IMR-90 (cell line): ENCODE measurements at regions not wholly inside any gene's neighbourhood (a gene's known extent, or its start where the extent isn't known, plus 50 kb on each side); places are given as distances from the start of the nearest gene placed in this dataset.

ENCODE experiments used
- ATAC-seq: fragments of 200-7000 bp; cut with Tn5 transposase; 2 replicates; pipeline ENCODE4 v1.9.1; 2020; ENCODE audit warnings: low read depth, mild to moderate bottlenecking, moderate library complexity
- BruUV-seq: library from RNA; stranded (reverse); fragments of 400-500 nt; replicated peaks from 2 replicates; lab custom pipeline; 2021; lab: Mats Ljungman, UMichigan
- CTCF ChIA-PET: fragments of 300-600 bp; formaldehyde crosslinking; extraction: SDS; loops from one replicate; lab custom pipeline; 2021; ENCODE audit warnings: antibody characterized with exemption; lab: Yijun Ruan, JAX
- POLR2A ChIA-PET: fragments of 300-600 bp; sonication (Branson Sonifier 250); formaldehyde crosslinking; loops from one replicate; lab custom pipeline; 2022; ENCODE audit warnings: antibody characterized with exemption; ENCODE audit not compliant: unreplicated experiment; lab: Charles Lee
- DNase-seq: peaks from one replicate; pipeline ENCODE4 v3.0.0; 2013
- H2AFZ ChIP-seq: replicated peaks from 2 replicates; pipeline ENCODE3; 2013; ENCODE audit warnings: low read length, mild to moderate bottlenecking; ENCODE audit not compliant: poor library complexity
- H2AK5ac ChIP-seq: 2 replicates; pipeline ENCODE4 v1.6.1; 2013; ENCODE audit warnings: low read depth, low read length, inconsistent platforms
- H2AK9ac ChIP-seq: replicated peaks from 2 replicates; pipeline ENCODE3; 2013; ENCODE audit warnings: mild to moderate bottlenecking, low read depth, low read length, moderate library complexity; ENCODE audit not compliant: poor library complexity
- H2BK120ac ChIP-seq: 2 replicates; pipeline ENCODE4 v1.6.1; 2013; ENCODE audit warnings: low read depth, low read length, inconsistent platforms
- H2BK15ac ChIP-seq: 3 replicates; pipeline ENCODE4 v1.6.1; 2013; ENCODE audit warnings: low read depth, low read length, inconsistent platforms
- H2BK20ac ChIP-seq: 2 replicates; pipeline ENCODE4 v1.6.1; 2013; ENCODE audit warnings: low read depth, mild to moderate bottlenecking, inconsistent platforms, low read length, moderate library complexity
- H2BK5ac ChIP-seq: 2 replicates; pipeline ENCODE4 v1.6.1; 2013; ENCODE audit warnings: mild to moderate bottlenecking, low read depth, low read length, inconsistent platforms; ENCODE audit not compliant: poor library complexity, severe bottlenecking
- H3K14ac ChIP-seq: replicated peaks from 2 replicates; pipeline ENCODE4 v1.6.1; 2013; ENCODE audit warnings: low read depth, low read length, inconsistent platforms
- H3K18ac ChIP-seq: 2 replicates; pipeline ENCODE4 v1.6.1; 2013; ENCODE audit warnings: low read depth, low read length, control low read depth
- H3K23ac ChIP-seq: 2 replicates; pipeline ENCODE4 v1.6.1; 2013; ENCODE audit warnings: low read depth, low read length, inconsistent platforms
- H3K27ac ChIP-seq: 2 replicates; pipeline ENCODE4 v1.5.1; 2013; ENCODE audit warnings: mild to moderate bottlenecking, control low read depth, low read length; ENCODE audit not compliant: insufficient read depth
- H3K27me3 ChIP-seq: 2 replicates; pipeline ENCODE4 v1.6.1; 2013; ENCODE audit warnings: low read length; ENCODE audit not compliant: control insufficient read depth, insufficient read depth
- H3K36me3 ChIP-seq: 2 replicates; pipeline ENCODE4 v1.6.1; 2013; ENCODE audit warnings: low read length, mixed read lengths; ENCODE audit not compliant: control insufficient read depth, insufficient read depth
- H3K4ac ChIP-seq: 2 replicates; pipeline ENCODE4 v1.6.1; 2013; ENCODE audit warnings: low read depth, low read length, inconsistent platforms
- H3K4me1 ChIP-seq: 2 replicates; pipeline ENCODE4 v1.6.1; 2013; ENCODE audit warnings: low read length, mixed read lengths; ENCODE audit not compliant: control insufficient read depth, insufficient read depth
- H3K4me2 ChIP-seq: 2 replicates; pipeline ENCODE4 v1.6.1; 2013; ENCODE audit warnings: low read depth, mild to moderate bottlenecking, control low read depth, low read length, moderate library complexity
- H3K4me3 ChIP-seq: 2 replicates; pipeline ENCODE4 v1.5.1; 2013; ENCODE audit warnings: low read depth, mild to moderate bottlenecking, control low read depth, low read length, moderate library complexity; ENCODE audit not compliant: insufficient read depth
- H3K56ac ChIP-seq: 2 replicates; pipeline ENCODE4 v1.6.1; 2013; ENCODE audit warnings: low read length, inconsistent platforms; ENCODE audit not compliant: insufficient read depth; ENCODE audit errors: extremely low read depth
- H3K79me1 ChIP-seq, 2 experiments: 2 replicates each; pipeline ENCODE4 v1.6.1; 2013; ENCODE audit warnings: low read length in 2 of 2, inconsistent platforms in 1 of 2, low read depth in 1 of 2
- H3K9ac ChIP-seq: 2 replicates; pipeline ENCODE4 v1.6.1; 2013; ENCODE audit warnings: low read depth, low read length, control low read depth
- H3K9me1 ChIP-seq: 2 replicates; pipeline ENCODE4 v1.6.1; 2013; ENCODE audit warnings: low read length, inconsistent platforms; ENCODE audit not compliant: insufficient read depth
- H3K9me3 ChIP-seq: 2 replicates; pipeline ENCODE4 v1.6.1; 2013; ENCODE audit warnings: low read length; ENCODE audit not compliant: control insufficient read depth, insufficient read depth
- H4K20me1 ChIP-seq: 2 replicates; pipeline ENCODE4 v1.6.1; 2013; ENCODE audit warnings: low read length, inconsistent platforms; ENCODE audit not compliant: insufficient read depth
- H4K5ac ChIP-seq: 2 replicates; pipeline ENCODE4 v1.6.1; 2013; ENCODE audit warnings: mild to moderate bottlenecking, low read depth, low read length, control low read depth
- H4K8ac ChIP-seq, 2 experiments: 2 replicates each; pipeline ENCODE4 v1.6.1; 2013; ENCODE audit warnings: low read depth in 2 of 2, low read length in 2 of 2, control low read depth in 1 of 2, inconsistent platforms in 1 of 2
- H4K91ac ChIP-seq: 2 replicates; pipeline ENCODE4 v1.6.1; 2013; ENCODE audit warnings: low read depth, low read length, inconsistent platforms; ENCODE audit not compliant: insufficient read depth
- BHLHE40 ChIP-seq: fragments of 150-350 bp; IDR thresholded peaks from 2 replicates; pipeline ENCODE4 v1.6.1; 2016; ENCODE audit warnings: mild to moderate bottlenecking, low read depth, low read length
- CEBPB ChIP-seq: IDR thresholded peaks from 2 replicates; pipeline ENCODE4 v1.6.1; 2012; ENCODE audit warnings: low read depth, low read length, improper control_type of control experiment
- CHD1 ChIP-seq: IDR thresholded peaks from 2 replicates; pipeline ENCODE4 v1.6.1; 2012; ENCODE audit warnings: low read depth, low read length, improper control_type of control experiment
- CTCF ChIP-seq: conservative IDR thresholded peaks from 2 replicates; pipeline ENCODE4 v1.5.1; 2012; ENCODE audit warnings: mild to moderate bottlenecking, low read depth, low read length, improper control_type of control experiment
- ELK1 ChIP-seq: fragments of 150-350 bp; IDR thresholded peaks from 2 replicates; pipeline ENCODE4 v1.6.1; 2016; ENCODE audit warnings: low read depth, mild to moderate bottlenecking, low read length, moderate library complexity, borderline replicate concordance
- FOS ChIP-seq: fragments of 150-350 bp; IDR thresholded peaks from 2 replicates; pipeline ENCODE4 v1.6.1; 2016; ENCODE audit warnings: low read depth, low read length
- MAFK ChIP-seq: IDR thresholded peaks from 2 replicates; pipeline ENCODE4 v1.6.1; 2012; ENCODE audit warnings: low read depth, low read length, improper control_type of control experiment
- MAZ ChIP-seq: IDR thresholded peaks from 2 replicates; pipeline ENCODE4 v1.6.1; 2012; ENCODE audit warnings: low read depth, mild to moderate bottlenecking, low read length, improper control_type of control experiment, moderate library complexity, borderline replicate concordance
- MXI1 ChIP-seq: IDR thresholded peaks from 2 replicates; pipeline ENCODE4 v1.6.1; 2012; ENCODE audit warnings: low read depth, mild to moderate bottlenecking, low read length, moderate library complexity, borderline replicate concordance
- NFE2L2 ChIP-seq: fragments of 150-350 bp; IDR thresholded peaks from 2 replicates; pipeline ENCODE4 v1.6.1; 2016; ENCODE audit warnings: low read depth, mild to moderate bottlenecking, low read length
- POLR2A ChIP-seq: IDR thresholded peaks from 2 replicates; pipeline ENCODE4 v1.6.1; 2012; ENCODE audit warnings: mild to moderate bottlenecking, low read depth, low read length
- RAD21 ChIP-seq: IDR thresholded peaks from 2 replicates; pipeline ENCODE4 v1.6.1; 2012; ENCODE audit warnings: low read length, improper control_type of control experiment
- RCOR1 ChIP-seq: IDR thresholded peaks from 2 replicates; pipeline ENCODE4 v1.6.1; 2012; ENCODE audit warnings: mild to moderate bottlenecking, low read length, improper control_type of control experiment; ENCODE audit not compliant: insufficient replicate concordance
- RFX5 ChIP-seq: IDR thresholded peaks from 2 replicates; pipeline ENCODE4 v1.8.0; 2012; ENCODE audit warnings: low read depth, mild to moderate bottlenecking, low read length, moderate library complexity
- SMC3 ChIP-seq: fragments of 150-350 bp; IDR thresholded peaks from 2 replicates; pipeline ENCODE4 v1.6.1; 2016; ENCODE audit warnings: low read depth, mild to moderate bottlenecking, antibody characterized with exemption, low read length, moderate library complexity
- USF2 ChIP-seq: fragments of 150-350 bp; IDR thresholded peaks from 2 replicates; pipeline ENCODE4 v1.6.1; 2017; ENCODE audit warnings: mild to moderate bottlenecking, antibody characterized with exemption, low read length, low read depth
- WGBS, 2 experiments: methylation state at CpG; one replicate each; pipeline versions ENCODE4 v1.1.5 to v1.1.7; 2013; ENCODE audit warnings: missing lambda C conversion rate in 2 of 2; ENCODE audit not compliant: insufficient read length in 1 of 2; ENCODE audit errors: extremely low coverage in 2 of 2; 5-methylcytosine and 5-hydroxymethylcytosine counted together
- dilution Hi-C: fragments of 300-500 bp; cut with HindIII; formaldehyde crosslinking; loops from one replicate; pipeline ENCODE4 v1.14.3; 2018; ENCODE audit warnings: low sequenced_read_pairs; ENCODE audit not compliant: unreplicated experiment
- in situ Hi-C: fragments of 300-500 bp; cut with MboI; formaldehyde crosslinking; loops from 3 replicates; pipeline ENCODE4 v1.14.3; 2019; ENCODE audit warnings: low sequenced_read_pairs, inconsistent platforms, mixed read lengths
- intact Hi-C: fragments of 100-400 bp; cut with micrococcal nuclease; formaldehyde crosslinking; loops from 2 replicates; pipeline ENCODE4 v1.10.0; 2022

- no peaks in the 10 kb centered on the region for H3K27me3 ChIP-seq
- no peak overlapping the region for H3K14ac ChIP-seq
- H3K9me3 ChIP-seq, result no peaks in the 10 kb centered on the region
- no peaks in the 10 kb centered on the region for H3K9me1 ChIP-seq
- H2BK15ac ChIP-seq, result no peak overlapping the region
- WGBS, 2 experiments, result no CpG with 5 or more reads among the region's 3 CpGs
- H3K56ac ChIP-seq, result no peak overlapping the region
- in situ Hi-C loops (loop anchor here (5.0 to 10.0 kb wide), 2 partner anchors 191 to 297 kb away; no protein-coding TSS in a partner anchor), dilution Hi-C loops (no loop called here), intact Hi-C loops (loop anchor here (5.0 to 10.0 kb wide), 2 partner anchors 199 to 232 kb away; no protein-coding TSS in a partner anchor)
- no TSS peak for BruUV-seq
- H2BK5ac ChIP-seq, result no peak overlapping the region
- H4K20me1 ChIP-seq, result no peaks in the 10 kb centered on the region; the same call in 1 of the 2 replicates
- TF ChIP-seq BHLHE40 (no peak), RFX5 (no peak), CEBPB (no peak), RCOR1 (no peak), MAZ (no peak), RAD21 (no peak), ELK1 (no peak), MAFK (no peak), MXI1 (no peak), CHD1 (no peak), SMC3 (no peak), CTCF (no peak), NFE2L2 (no peak), USF2 (no peak), POLR2A (no peak), FOS (no peak)
- H3K18ac ChIP-seq, result no peak overlapping the region
- ChIA-PET CTCF (no interaction called here), POLR2A (no interaction called here)
- H4K91ac ChIP-seq, result no peak overlapping the region
- no peak overlapping the region for H3K23ac ChIP-seq
- H3K4me3 ChIP-seq, result no peak overlapping the region
- no peak overlapping the region for H2AFZ ChIP-seq
- no peak overlapping the region for H3K27ac ChIP-seq
- no peak for ATAC-seq
- H2BK120ac ChIP-seq, result no peak overlapping the region
- H3K4ac ChIP-seq, result no peak overlapping the region
- no peak overlapping the region for H3K4me2 ChIP-seq
- peaks cover 12 to 55% of the 10 kb centered on the region in 2 experiments for H3K79me1 ChIP-seq
- no peak overlapping the region for H2BK20ac ChIP-seq
- H4K5ac ChIP-seq, result no peak overlapping the region
- no peak for DNase-seq
- no peak overlapping the region for H2AK5ac ChIP-seq
- H4K8ac ChIP-seq, result no peak overlapping the region
- no peak overlapping the region for H2AK9ac ChIP-seq
- peaks cover 2% of the 10 kb centered on the region; the same call in 1 of the 2 replicates for H3K36me3 ChIP-seq
- H3K4me1 ChIP-seq, result peaks cover 10% of the 10 kb centered on the region
- H3K9ac ChIP-seq, result no peak overlapping the region
These were observed 198.4 kb upstream of the FOXN3 start for GRCh38 chr14:89615421-89615820.
